HG03571 (cell line): ENCODE measurements at regions not wholly inside any gene's neighbourhood (a gene's known extent, or its start where the extent isn't known, plus 50 kb on each side); places are given as distances from the start of the nearest gene placed in this dataset.

ENCODE experiments used
- ATAC-seq: cut with Tn5 transposase; IDR thresholded peaks from one replicate; pipeline ENCODE4 v1.9.1; 2021; ENCODE audit not compliant: unreplicated experiment

GRCh38 chr2:176704282-176704858, 435.1 kb downstream of the MTX2 start:
- ATAC-seq: no peak

DNA sequence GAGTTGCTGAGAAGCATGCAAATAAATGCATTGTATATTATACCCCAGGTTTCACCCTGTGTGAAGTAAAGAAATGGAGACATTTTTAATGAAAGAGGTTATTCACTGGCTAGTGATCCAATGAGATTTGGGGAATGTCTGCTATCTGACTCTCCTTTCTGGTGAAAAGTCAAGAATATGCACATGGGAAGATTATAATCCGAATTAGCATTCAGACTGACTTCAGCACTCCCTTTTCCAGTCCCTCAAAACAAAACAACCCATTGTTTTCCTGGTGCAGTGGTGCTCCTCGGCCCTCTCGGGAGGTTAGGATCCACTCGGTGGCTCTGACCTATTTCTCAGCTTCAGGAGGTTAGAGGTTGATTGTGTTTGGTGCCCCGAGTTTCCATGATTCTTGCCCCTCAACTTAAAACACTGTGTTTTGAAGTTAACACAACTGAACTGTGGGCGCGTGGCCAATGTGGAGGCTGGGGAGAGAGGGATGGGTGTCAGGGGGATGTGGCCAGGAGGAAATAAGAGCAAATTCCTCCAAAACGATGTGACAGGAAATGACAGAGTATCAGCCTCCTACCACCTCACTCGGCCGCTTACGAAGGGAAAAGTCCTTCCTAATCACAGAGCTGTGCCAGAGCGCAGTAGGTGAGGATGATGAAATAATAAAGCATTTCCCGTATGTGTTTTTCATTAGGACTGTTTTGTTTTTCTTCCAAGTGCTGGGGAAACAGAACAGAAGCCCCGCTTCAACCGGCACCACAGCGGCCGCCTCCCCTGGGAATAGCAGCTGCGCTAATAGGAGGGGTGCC, 440.1 kb downstream of the MTX2 start:
- ATAC-seq: no peak

GRCh38 chr2:176709991-176710390, 440.7 kb downstream of the MTX2 start:
- ATAC-seq: no peak

DNA sequence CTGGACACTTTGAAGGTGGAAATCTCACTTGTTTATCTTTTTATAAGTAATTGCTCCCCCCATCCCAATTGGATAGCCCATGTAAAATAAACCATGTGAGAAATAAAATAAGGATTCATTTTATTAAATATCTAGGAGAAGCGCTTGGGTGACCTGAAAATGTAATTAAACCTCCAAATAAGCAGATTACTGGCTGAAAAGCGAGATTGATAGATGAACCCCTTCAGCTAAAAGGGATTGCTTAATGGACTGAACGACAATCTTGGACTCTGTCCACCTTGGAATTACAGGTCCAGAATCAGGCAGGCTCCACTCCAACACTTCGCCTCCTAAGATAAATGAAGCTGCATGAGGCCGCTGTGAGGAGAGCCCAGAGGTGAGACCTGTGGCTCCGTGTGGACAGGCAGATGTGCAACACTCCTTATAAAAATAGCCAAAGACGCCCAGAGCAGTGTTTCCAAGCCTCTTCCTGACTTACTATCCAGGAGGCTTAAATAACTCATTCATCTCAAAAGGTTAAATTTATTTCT, 441.5 kb downstream of the MTX2 start:
- ATAC-seq: no peak

GRCh38 chr2:176725873-176726645, 456.8 kb downstream of the MTX2 start:
- no peak for ATAC-seq

DNA sequence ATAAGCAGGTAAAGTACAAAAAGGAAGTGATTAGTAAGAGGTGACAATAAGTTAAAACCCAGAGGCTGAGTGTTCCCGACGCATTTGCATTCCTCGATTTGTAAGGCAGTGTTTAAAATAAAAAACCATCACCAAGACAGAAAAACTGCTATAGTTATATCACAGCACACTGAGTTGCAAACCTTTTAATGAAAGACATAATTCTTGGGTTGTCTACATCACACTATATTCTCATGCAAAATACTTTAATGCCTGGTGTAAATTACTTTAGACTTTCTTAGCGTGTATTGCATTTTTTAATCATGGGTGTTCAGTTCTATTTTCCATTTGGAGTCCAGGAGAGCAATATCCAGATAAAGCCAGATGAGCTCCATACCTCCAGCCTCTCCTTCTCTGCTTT, 458.5 kb downstream of the MTX2 start:
- no peak for ATAC-seq

DNA sequence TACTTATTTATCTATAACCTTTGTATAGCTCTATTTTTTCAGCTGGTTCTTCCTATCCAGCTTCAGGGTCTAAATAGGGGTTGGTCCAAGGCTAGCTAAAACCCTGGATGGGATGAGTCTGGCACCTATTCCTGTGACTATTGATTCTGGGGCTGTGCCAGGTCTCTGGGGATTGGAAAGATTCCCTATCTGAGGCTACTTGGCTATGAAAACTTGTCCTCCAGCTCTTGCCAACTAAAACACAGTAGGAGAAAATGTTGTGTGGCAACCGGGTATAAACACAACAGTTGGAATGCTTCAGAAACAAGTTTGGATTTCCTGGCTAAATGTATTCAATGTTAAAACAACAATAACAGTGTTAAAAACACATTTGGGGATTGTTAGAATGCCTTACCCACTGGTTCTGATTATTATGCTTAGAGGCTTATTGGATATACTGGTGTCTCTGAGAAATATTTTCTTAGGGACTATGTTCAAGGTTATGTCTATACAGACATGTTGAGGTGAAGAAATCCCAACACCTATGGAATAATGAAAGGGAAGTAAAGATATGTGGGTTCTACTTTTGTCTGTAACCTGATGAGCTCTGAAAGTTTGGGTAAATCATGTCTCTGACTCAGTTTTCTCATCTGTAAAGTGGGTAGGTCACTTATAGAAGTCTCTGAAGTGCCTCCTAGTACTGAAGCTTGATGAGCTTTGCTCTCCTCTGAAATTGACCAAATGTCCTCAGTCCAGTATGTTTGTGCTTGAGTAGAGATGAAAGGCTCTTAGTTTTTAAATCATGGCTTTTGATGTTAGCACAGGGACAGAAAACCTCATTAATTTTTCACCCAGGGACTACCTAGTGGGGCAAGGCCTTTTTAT, 460.7 kb downstream of the MTX2 start:
- ATAC-seq: no peak

DNA sequence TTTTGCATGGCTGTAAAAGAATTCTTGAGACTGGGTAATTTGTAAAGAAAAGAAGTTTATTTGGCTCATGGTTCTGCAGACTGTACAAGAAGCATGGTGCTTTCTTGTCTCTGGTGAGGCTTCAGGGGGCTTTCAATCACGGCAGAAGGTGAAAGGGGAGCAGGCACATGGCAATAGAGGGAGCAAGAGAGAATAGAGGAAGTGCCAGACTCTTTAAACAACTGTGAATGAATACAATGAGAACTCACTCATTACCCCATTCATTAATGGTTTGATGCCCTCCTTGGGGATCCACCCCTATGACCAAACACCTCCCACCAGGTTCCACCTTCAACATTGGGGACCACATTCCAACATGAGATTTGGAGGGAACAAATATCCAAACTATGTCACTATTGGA, 463.5 kb downstream of the MTX2 start:
- ATAC-seq: no peak

GRCh38 chr2:176733698-176734430, 464.6 kb downstream of the MTX2 start:
- ATAC-seq: no peak

GRCh38 chr2:176734868-176735267, 465.6 kb downstream of the MTX2 start:
- no peak for ATAC-seq

DNA sequence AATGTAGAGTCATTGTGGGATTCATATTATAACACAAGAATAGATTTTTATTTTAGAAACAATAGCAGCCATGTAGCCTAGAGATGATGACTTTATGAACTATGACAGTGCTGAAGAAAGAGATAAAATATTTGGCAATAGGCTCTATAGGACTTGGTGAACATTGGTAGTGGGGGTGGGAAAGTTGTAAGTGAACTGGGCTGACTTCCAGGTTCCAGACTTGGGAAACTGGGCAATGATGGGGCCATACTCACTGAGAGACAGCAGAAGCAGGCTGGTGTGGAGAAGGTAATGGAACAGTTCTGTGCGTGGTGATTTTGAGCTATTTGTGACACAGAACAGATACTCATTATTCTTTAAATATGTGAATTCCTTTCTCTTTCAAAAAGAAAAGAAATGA, 470.3 kb upstream of the HNRNPA3 start:
- ATAC-seq: no peak

GRCh38 chr2:176743671-176744070, 468.9 kb upstream of the HNRNPA3 start:
- ATAC-seq: no peak

- no peak for ATAC-seq
Observed at GRCh38 chr2:176744146-176744545, 468.4 kb upstream of the HNRNPA3 start.

DNA sequence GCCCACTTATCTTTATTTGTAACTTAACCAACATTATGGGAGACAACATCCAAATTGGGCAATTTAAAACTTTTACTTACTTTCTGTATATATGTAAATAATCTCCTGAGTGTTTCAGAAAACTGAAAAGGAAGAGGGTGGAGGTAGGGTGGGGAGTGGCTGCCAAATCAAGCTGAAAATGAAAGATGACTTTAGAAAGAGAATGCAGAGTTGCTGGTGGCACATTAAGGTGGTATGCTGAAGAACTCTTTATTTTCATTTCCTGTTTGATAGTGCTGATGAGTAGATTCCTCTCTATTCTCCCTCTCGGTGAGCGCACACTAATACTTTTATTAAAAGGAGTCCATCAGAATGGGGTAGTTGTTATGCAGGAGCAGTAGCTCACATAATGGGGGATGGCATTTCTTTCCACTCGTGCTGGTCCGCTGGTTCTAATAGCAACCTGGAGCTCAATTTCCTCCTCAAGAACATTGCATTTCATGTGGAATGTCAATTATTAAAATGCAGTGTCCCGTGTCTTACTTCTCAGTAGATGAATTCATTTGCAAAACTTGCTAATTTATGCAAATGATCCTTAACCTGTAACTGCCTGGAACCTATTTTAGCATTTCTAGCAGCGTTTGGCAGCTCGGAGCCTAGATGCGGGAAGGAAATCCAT, 466.9 kb upstream of the HNRNPA3 start:
- no peak for ATAC-seq

GRCh38 chr2:176746411-176746810, 466.2 kb upstream of the HNRNPA3 start:
- no peak for ATAC-seq

DNA sequence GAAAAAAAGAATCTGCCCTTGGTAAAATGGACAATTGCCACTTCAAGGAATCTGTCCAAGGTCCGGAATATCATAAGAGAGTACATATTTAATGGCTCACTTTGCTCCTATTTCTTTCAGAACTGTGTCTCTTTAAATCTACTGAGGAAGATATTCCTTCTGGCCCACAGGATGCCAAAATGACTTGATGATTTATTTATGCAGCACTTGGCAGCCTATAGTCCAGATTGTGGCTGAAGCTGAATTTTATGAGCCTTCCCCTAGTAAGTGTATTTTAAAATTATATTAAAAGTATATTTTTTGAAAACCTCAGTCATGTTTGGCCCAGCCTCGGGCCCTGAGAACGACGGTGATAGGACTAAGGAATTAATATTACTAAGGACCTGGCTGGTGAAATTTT, 465.1 kb upstream of the HNRNPA3 start:
- ATAC-seq: no peak

DNA sequence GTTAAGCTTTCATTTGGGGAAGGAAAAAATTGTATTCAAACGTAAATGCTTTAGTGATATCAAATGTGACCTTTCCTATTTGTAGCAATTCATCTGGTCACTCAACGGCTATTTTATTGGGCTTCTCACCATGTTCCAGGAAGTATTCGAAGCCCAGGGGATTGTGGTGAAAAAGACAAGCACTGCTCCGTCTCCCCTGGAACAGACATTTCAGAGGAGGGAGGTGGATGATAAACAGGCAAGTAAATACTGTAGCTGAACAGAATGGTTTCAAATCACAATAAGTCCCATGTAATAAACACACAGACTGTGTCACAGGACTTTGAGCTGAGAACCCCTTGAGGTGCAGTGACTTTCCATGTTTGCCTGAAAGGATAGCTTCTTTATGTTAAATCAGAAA, 464.7 kb upstream of the HNRNPA3 start:
- no peak for ATAC-seq

DNA sequence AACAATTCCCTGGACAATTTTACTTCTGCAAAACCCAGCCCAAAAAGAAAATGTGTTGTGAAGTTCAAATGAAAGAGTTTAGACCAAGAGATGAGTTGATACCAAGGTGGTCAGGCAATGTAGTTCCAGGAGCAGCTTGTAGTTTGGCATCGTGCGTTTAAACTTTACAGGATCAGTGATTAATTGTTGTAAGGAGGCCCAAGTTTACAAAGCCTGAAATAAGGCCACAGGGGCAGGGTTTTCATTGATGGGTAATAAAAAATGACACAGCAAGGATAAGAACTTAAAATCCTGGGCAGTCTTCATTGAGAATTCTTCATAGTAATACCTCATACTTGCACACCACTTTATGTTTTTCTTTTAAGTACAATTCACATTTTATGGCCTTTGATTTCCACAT, 463.9 kb upstream of the HNRNPA3 start:
- ATAC-seq: no peak

DNA sequence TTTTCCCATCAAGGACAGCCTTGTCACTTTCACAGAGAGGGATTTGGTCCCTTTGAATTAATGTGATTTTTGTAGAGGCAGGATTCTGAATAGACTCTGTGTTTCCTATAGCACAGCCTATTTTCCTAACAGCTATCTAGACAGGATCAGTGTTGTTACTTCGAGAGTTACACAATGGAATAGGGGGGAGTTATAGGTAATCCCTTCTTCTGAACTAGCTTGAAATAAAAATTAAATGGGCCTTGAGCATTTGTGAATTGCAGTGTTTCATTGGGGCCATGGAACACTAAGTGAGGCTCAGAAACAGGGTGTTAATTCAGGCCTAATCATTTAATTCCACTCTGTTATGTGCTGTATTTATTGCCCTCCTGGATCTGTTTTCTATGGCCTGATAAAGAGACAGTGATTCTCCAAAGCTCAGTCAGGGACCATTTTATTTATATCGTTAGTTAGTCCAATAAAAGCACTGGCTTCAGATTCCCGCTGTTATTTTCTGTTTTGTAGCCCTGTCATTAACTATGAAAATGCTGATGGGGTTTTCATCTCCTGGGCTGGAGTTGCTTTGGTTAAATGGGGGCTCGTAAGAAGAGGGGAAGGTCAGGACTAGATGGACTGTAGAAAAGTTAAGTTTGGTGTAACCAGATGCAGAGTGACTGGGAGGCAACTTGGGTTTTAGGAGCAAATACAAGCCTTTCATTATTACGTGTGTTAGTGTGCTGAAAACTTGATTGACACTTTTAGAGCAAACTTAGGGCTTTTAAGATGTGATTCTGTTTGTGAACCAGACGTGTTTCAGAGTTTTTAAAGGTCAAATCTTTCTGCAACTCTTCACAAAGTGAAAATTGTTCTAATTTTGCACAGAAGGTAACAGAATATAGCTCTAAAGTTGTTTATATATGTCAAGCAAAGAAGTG, 461.0 kb upstream of the HNRNPA3 start:
- no peak for ATAC-seq
